Parathyroid adenoma (tissue), 2 donors: ENCODE measurements at regions not wholly inside any gene's neighbourhood (a gene's known extent, or its start where the extent isn't known, plus 50 kb on each side); places are given as distances from the start of the nearest gene placed in this dataset.

Experiments
- H2AFZ ChIP-seq: fragments of 300-600 bp; sonication (generic); one replicate; pipeline ENCODE4 v1.7.0; 2017; ENCODE audit warnings: antibody characterized with exemption, mild to moderate bottlenecking
- H3K27ac ChIP-seq: fragments of 300-600 bp; sonication (generic); one replicate; pipeline ENCODE4 v1.7.0; 2017
- H3K27me3 ChIP-seq: fragments of 300-600 bp; sonication (generic); one replicate; pipeline ENCODE4 v1.7.0; 2017; ENCODE audit warnings: low read length; ENCODE audit not compliant: control insufficient read depth, insufficient read depth
- H3K36me3 ChIP-seq: fragments of 300-600 bp; sonication (generic); one replicate; pipeline ENCODE4 v1.7.0; 2017; ENCODE audit warnings: low read length; ENCODE audit not compliant: control insufficient read depth, insufficient read depth
- H3K4me1 ChIP-seq: fragments of 300-600 bp; sonication (generic); one replicate; pipeline ENCODE4 v1.7.0; 2017; ENCODE audit warnings: control low read depth
- H3K4me2 ChIP-seq: fragments of 300-600 bp; sonication (generic); one replicate; pipeline ENCODE4 v1.7.0; 2017; ENCODE audit warnings: low read length
- H3K4me3 ChIP-seq: fragments of 300-600 bp; sonication (generic); one replicate; pipeline ENCODE4 v1.7.0; 2017; ENCODE audit warnings: low read depth, low read length
- H3K79me2 ChIP-seq: fragments of 300-600 bp; sonication (generic); one replicate; pipeline ENCODE4 v1.7.0; 2017; ENCODE audit warnings: control low read depth
- H3K9ac ChIP-seq: fragments of 300-600 bp; sonication (generic); one replicate; pipeline ENCODE4 v1.7.0; 2017; ENCODE audit warnings: mild to moderate bottlenecking
- H3K9me3 ChIP-seq: fragments of 300-600 bp; sonication (generic); one replicate; pipeline ENCODE4 v1.7.0; 2017; ENCODE audit warnings: low read length; ENCODE audit not compliant: control insufficient read depth
- CTCF ChIP-seq: fragments of 300-600 bp; sonication (generic); IDR thresholded peaks from one replicate; pipeline ENCODE4 v1.7.0; 2017; ENCODE audit warnings: antibody characterized with exemption, mild to moderate bottlenecking
- donor health status: primary hyperparathyroidism.

GRCh38 chr7:131014906-131015656 lies 281.1 kb upstream of the KLF14 start:
- H3K36me3 ChIP-seq: no peaks in the 10 kb centered on the region
- H3K4me3 ChIP-seq: no peak overlapping the region
- no peaks in the 10 kb centered on the region for H3K27me3 ChIP-seq
- peaks cover 63% of the 10 kb centered on the region for H3K79me2 ChIP-seq
- no peak overlapping the region for H3K4me2 ChIP-seq
- H3K4me1 ChIP-seq: peaks cover 33% of the 10 kb centered on the region
- no peaks in the 10 kb centered on the region for H3K9me3 ChIP-seq
- no peak overlapping the region for H3K9ac ChIP-seq
- TF ChIP-seq CTCF: no peak
- no peak overlapping the region for H2AFZ ChIP-seq
- no peak overlapping the region for H3K27ac ChIP-seq

GRCh38 chr7:131015657-131015958 lies 281.6 kb upstream of the KLF14 start:
- Histone ChIP-seq H2AFZ (no peak overlapping the region), H3K27ac (no peak overlapping the region), H3K36me3 (no peaks in the 10 kb centered on the region), H3K27me3 (no peaks in the 10 kb centered on the region), H3K4me3 (no peak overlapping the region), H3K4me2 (no peak overlapping the region), H3K79me2 (peaks cover 67% of the 10 kb centered on the region), H3K9me3 (no peaks in the 10 kb centered on the region), H3K4me1 (peaks cover 31% of the 10 kb centered on the region), H3K9ac (no peak overlapping the region)
- TF ChIP-seq CTCF: no peak

- Histone ChIP-seq H3K9ac (no peak overlapping the region), H2AFZ (no peak overlapping the region), H3K79me2 (peaks cover 71% of the 10 kb centered on the region), H3K4me3 (no peak overlapping the region), H3K36me3 (no peaks in the 10 kb centered on the region), H3K9me3 (no peaks in the 10 kb centered on the region), H3K27ac (no peak overlapping the region), H3K4me1 (peaks cover 29% of the 10 kb centered on the region), H3K4me2 (no peak overlapping the region), H3K27me3 (no peaks in the 10 kb centered on the region)
- TF ChIP-seq CTCF: no peak
Observed at GRCh38 chr7:131016230-131016629, 282.2 kb upstream of the KLF14 start.

- no peak overlapping the region for H3K27ac ChIP-seq
- H3K79me2 ChIP-seq: peaks cover 76% of the 10 kb centered on the region
- no peak overlapping the region for H3K4me2 ChIP-seq
- H3K4me1 ChIP-seq: peaks cover 16% of the 10 kb centered on the region
- H3K36me3 ChIP-seq: no peaks in the 10 kb centered on the region
- H3K9me3 ChIP-seq: no peaks in the 10 kb centered on the region
- TF ChIP-seq CTCF: no peak
- no peak overlapping the region for H2AFZ ChIP-seq
- H3K27me3 ChIP-seq: no peaks in the 10 kb centered on the region
- no peak overlapping the region for H3K4me3 ChIP-seq
- no peak overlapping the region for H3K9ac ChIP-seq
Observed at GRCh38 chr7:131019351-131019750, 285.3 kb upstream of the KLF14 start.

GRCh38 chr7:131020759-131021261 lies 286.8 kb upstream of the KLF14 start:
- no peak overlapping the region for H3K9ac ChIP-seq
- H3K36me3 ChIP-seq: no peaks in the 10 kb centered on the region
- H3K79me2 ChIP-seq: peaks cover 79% of the 10 kb centered on the region
- H3K9me3 ChIP-seq: no peaks in the 10 kb centered on the region
- no peaks in the 10 kb centered on the region for H3K27me3 ChIP-seq
- no peak overlapping the region for H2AFZ ChIP-seq
- TF ChIP-seq CTCF: no peak
- H3K4me3 ChIP-seq: no peak overlapping the region
- no peak overlapping the region for H3K4me2 ChIP-seq
- H3K4me1 ChIP-seq: peaks cover 16% of the 10 kb centered on the region
- H3K27ac ChIP-seq: no peak overlapping the region
